ENCODE measurements at regions not wholly inside any gene's neighbourhood (a gene's known extent, or its start where the extent isn't known, plus 50 kb on each side); places are given as distances from the start of the nearest gene placed in this dataset.

- no peak for TF ChIP-seq CTCF (IDR thresholded peaks at IDR 0.05)
- no peak for TF ChIP-seq POLR2A (IDR thresholded peaks at IDR 0.05)
Measured at GRCh38 chr15:59862191-59863155, 141.6 kb upstream of the FOXB1 start.

All from lower leg skin (tissue), 3 donors.